ENCODE measurements at regions not wholly inside any gene's neighbourhood (a gene's known extent, or its start where the extent isn't known, plus 50 kb on each side); places are given as distances from the start of the nearest gene placed in this dataset.

DNA sequence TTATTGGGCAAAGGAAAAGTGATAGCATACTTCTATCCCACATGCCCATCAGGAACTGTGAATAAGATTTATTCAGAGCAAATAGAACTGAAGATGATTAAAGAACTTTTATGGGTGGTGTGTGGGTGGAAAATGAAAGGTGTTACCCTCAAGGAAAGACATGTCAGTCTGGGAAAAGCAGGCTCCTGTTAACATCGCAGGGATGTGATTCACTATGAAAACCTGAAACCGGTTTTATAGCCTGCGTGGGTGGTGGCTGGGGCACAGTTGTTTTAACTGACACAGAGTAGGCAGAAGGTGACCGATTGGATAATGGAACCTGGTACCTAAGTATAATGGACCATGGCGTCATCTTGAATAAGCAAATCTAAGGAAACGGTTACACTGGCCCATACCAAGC, 61.3 kb upstream of the CASK start:
- TF ChIP-seq, protein P1, sequence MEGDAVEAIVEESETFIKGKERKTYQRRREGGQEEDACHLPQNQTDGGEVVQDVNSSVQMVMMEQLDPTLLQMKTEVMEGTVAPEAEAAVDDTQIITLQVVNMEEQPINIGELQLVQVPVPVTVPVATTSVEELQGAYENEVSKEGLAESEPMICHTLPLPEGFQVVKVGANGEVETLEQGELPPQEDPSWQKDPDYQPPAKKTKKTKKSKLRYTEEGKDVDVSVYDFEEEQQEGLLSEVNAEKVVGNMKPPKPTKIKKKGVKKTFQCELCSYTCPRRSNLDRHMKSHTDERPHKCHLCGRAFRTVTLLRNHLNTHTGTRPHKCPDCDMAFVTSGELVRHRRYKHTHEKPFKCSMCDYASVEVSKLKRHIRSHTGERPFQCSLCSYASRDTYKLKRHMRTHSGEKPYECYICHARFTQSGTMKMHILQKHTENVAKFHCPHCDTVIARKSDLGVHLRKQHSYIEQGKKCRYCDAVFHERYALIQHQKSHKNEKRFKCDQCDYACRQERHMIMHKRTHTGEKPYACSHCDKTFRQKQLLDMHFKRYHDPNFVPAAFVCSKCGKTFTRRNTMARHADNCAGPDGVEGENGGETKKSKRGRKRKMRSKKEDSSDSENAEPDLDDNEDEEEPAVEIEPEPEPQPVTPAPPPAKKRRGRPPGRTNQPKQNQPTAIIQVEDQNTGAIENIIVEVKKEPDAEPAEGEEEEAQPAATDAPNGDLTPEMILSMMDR (IDR thresholded peaks at IDR 0.05; ENCODE audit: low read length): no peak
- TF ChIP-seq EZH2phosphoT487 (IDR thresholded peaks at IDR 0.05; ENCODE audit: low read length): no peak
- no peak for TF ChIP-seq EZH2 (optimal IDR thresholded peaks at IDR 0.05; ENCODE audit: low read depth, low read length)

Measured in MM.1S (cell line).